OCI-LY1 (cell line): ENCODE measurements at regions not wholly inside any gene's neighbourhood (a gene's known extent, or its start where the extent isn't known, plus 50 kb on each side); places are given as distances from the start of the nearest gene placed in this dataset.

Source experiments
- H2AFZ ChIP-seq: fragments of 200-600 bp; sonication (generic), shearing (Covaris generic); 2 replicates; pipeline ENCODE4 v1.6.0; 2014; ENCODE audit warnings: antibody characterized with exemption, mild to moderate bottlenecking, low read length
- H3F3A ChIP-seq: fragments of 200-600 bp; sonication (generic), shearing (Covaris generic); 2 replicates; pipeline ENCODE4 v1.6.0; 2014; ENCODE audit warnings: mild to moderate bottlenecking, antibody characterized with exemption, low read length, moderate library complexity; ENCODE audit not compliant: insufficient read depth
- H3K27ac ChIP-seq: fragments of 200-600 bp; sonication (generic); 2 replicates; pipeline ENCODE4 v1.5.1; 2014; ENCODE audit warnings: low read length, mixed run types, mild to moderate bottlenecking, low read depth; ENCODE audit not compliant: poor library complexity, severe bottlenecking
- H3K27me3 ChIP-seq: fragments of 200-600 bp; sonication (generic); 2 replicates; pipeline ENCODE4 v1.6.0; 2014; ENCODE audit warnings: antibody characterized with exemption, mild to moderate bottlenecking, low read length, moderate library complexity; ENCODE audit not compliant: insufficient read depth
- H3K36me3 ChIP-seq: fragments of 200-600 bp; sonication (generic); 2 replicates; pipeline ENCODE4 v1.6.1; 2014; ENCODE audit warnings: mild to moderate bottlenecking, antibody characterized with exemption, low read length, moderate library complexity, mixed read lengths; ENCODE audit not compliant: insufficient read depth
- H3K4me1 ChIP-seq: fragments of 200-600 bp; sonication (generic); 2 replicates; pipeline ENCODE4 v1.5.1; 2014; ENCODE audit warnings: mild to moderate bottlenecking, low read length, moderate library complexity; ENCODE audit not compliant: insufficient read depth, severe bottlenecking
- H3K4me2 ChIP-seq: fragments of 200-600 bp; sonication (generic), shearing (Covaris generic); 2 replicates; pipeline ENCODE4 v1.6.1; 2014; ENCODE audit warnings: low read length
- H3K4me3 ChIP-seq: fragments of 200-600 bp; sonication (generic); 2 replicates; pipeline ENCODE4 v1.5.1; 2014; ENCODE audit warnings: low read length, low read depth, mild to moderate bottlenecking, mixed read lengths; ENCODE audit not compliant: poor library complexity, severe bottlenecking
- H3K79me2 ChIP-seq: fragments of 200-600 bp; shearing (Covaris generic); 2 replicates; pipeline ENCODE4 v1.6.1; 2016; ENCODE audit warnings: mixed run types, low read length, mixed read lengths; ENCODE audit not compliant: insufficient read depth
- H3K9ac ChIP-seq: fragments of 200-600 bp; sonication (generic), shearing (Covaris generic); 2 replicates; pipeline ENCODE4 v1.6.1; 2014; ENCODE audit warnings: mild to moderate bottlenecking, low read length, mixed read lengths
- H3K9me2 ChIP-seq: fragments of 200-600 bp; sonication (generic), shearing (Covaris generic); 2 replicates; pipeline ENCODE4 v1.6.1; 2014; ENCODE audit warnings: low read depth, mild to moderate bottlenecking, low read length, mixed read lengths
- H3K9me3 ChIP-seq: fragments of 200-600 bp; shearing (Covaris generic); 2 replicates; pipeline ENCODE4 v1.6.1; 2014; ENCODE audit warnings: low read length, mixed read lengths
- H4K20me1 ChIP-seq: fragments of 200-600 bp; sonication (generic), shearing (Covaris generic); 2 replicates; pipeline ENCODE4 v1.6.0; 2016; ENCODE audit warnings: mild to moderate bottlenecking, low read length; ENCODE audit not compliant: insufficient read depth
- EZH2 ChIP-seq: fragments of 200-600 bp; sonication (generic), shearing (Covaris generic); IDR thresholded peaks from 2 replicates; pipeline ENCODE4 v1.8.0; 2017; ENCODE audit warnings: borderline replicate concordance, mixed run types, mild to moderate bottlenecking, antibody characterized with exemption, low read length, moderate library complexity, mixed read lengths
- TF ChIP-seq, protein P1 (sequence below): fragments of 200-600 bp; sonication (generic), shearing (Covaris generic); IDR thresholded peaks from 2 replicates; pipeline ENCODE4 v1.5.1; 2017; ENCODE audit warnings: mild to moderate bottlenecking, antibody characterized with exemption, low read length, moderate library complexity, mixed read lengths

DNA sequence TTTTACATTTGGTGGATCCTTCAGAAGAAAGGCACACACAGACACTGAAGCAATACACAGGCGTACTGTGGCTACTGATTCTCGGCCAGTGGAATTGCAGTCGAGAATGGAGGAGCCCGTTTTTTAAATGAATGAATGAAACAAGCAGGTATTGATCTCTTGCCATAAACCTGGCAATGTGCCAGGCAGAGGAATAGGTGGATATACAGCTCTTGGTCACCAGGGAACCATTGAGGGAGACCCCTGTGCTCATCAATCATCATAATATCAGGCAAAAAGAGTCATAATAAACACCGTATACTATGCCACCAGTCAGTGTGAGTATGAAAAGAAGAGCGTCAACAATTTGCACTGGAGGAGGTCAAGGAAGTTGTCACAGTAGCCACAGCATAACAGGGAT lies 140.3 kb upstream of the FOXF1 start:
- Histone ChIP-seq H3K4me3 (no peak overlapping the region), H4K20me1 (no peaks in the 10 kb centered on the region), H3K27ac (no peak overlapping the region), H3K36me3 (no peaks in the 10 kb centered on the region), H3F3A (no peaks in the 10 kb centered on the region), H3K9ac (no peak overlapping the region), H3K9me2 (no peaks in the 10 kb centered on the region), H3K79me2 (no peaks in the 10 kb centered on the region), H3K27me3 (peaks cover 6% of the 10 kb centered on the region; the same call in 1 of the 2 replicates), H2AFZ (no peak overlapping the region), H3K4me1 (no peaks in the 10 kb centered on the region), H3K9me3 (no peaks in the 10 kb centered on the region), H3K4me2 (no peak overlapping the region)
- no peak for TF ChIP-seq EZH2
- TF ChIP-seq, protein P1, sequence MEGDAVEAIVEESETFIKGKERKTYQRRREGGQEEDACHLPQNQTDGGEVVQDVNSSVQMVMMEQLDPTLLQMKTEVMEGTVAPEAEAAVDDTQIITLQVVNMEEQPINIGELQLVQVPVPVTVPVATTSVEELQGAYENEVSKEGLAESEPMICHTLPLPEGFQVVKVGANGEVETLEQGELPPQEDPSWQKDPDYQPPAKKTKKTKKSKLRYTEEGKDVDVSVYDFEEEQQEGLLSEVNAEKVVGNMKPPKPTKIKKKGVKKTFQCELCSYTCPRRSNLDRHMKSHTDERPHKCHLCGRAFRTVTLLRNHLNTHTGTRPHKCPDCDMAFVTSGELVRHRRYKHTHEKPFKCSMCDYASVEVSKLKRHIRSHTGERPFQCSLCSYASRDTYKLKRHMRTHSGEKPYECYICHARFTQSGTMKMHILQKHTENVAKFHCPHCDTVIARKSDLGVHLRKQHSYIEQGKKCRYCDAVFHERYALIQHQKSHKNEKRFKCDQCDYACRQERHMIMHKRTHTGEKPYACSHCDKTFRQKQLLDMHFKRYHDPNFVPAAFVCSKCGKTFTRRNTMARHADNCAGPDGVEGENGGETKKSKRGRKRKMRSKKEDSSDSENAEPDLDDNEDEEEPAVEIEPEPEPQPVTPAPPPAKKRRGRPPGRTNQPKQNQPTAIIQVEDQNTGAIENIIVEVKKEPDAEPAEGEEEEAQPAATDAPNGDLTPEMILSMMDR, result no peak

DNA sequence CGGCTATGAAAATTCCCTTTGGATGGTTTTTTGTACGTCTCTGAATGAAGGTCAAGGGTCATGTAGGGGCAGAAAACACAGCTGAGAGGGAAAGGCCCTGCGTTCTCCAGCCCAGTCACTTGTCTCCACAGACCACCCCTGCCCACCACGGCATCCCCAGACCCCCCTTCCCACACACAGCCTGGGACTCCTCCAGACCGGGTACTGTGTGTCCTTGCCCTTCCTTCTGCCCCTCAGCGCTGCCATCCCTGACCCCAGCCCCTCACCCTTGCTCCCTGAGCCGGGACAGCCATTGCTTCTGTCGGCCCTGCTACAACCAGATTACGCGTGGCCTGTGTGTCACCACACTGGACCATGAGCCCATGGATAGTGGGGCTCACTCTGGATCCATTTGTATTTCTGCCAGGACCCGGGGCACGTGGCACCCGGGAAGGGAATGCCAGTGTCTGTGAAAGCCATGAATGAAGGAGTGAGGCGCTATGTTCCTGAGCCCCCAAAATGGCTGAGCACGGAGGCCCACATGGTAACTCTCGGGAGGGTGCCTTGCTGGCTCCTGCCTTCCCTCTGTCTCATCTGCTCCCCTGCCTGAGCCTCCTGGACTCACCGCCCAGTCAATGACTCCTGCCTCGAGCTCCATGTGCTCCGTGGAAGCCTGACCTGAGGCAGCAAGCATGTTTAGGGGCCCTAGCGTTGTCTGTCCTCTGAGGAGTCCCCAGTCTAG lies 139.1 kb upstream of the FOXF1 start:
- no peaks in the 10 kb centered on the region for H3K79me2 ChIP-seq
- no peak for TF ChIP-seq EZH2
- TF ChIP-seq, protein P1, result no peak
- H3K9me3 ChIP-seq, result no peaks in the 10 kb centered on the region
- no peak overlapping the region for H3K9ac ChIP-seq
- no peak overlapping the region for H3K4me2 ChIP-seq
- no peak overlapping the region for H3K27ac ChIP-seq
- H3K9me2 ChIP-seq, result no peaks in the 10 kb centered on the region
- H3K4me3 ChIP-seq, result no peak overlapping the region
- H3K36me3 ChIP-seq, result no peaks in the 10 kb centered on the region
- H3K27me3 ChIP-seq, result peaks cover 9% of the 10 kb centered on the region; the same call in 1 of the 2 replicates
- H4K20me1 ChIP-seq, result no peaks in the 10 kb centered on the region
- H2AFZ ChIP-seq, result no peak overlapping the region
- H3F3A ChIP-seq, result no peaks in the 10 kb centered on the region
- H3K4me1 ChIP-seq, result no peaks in the 10 kb centered on the region

DNA sequence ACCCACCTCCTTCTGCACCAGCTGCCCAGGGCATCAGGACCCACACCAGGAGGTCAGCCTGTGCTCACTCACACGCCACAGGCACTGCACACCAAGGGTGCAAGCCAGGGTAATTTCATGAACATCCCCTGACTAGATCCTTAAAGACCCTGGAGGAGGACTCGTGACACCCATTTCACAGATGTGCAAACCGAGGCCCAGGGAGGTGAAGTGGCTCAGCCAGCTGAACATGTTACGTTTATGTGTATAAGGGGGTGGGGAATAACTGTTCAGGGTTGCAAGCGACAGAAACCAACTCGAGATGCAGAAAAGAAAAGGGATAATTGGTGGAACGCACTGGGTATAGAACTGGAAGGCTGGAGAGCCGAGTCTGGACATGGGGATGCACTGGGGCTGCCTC lies 138.1 kb upstream of the FOXF1 start:
- no peak overlapping the region for H3K4me3 ChIP-seq
- H3K9ac ChIP-seq, result no peak overlapping the region
- TF ChIP-seq EZH2, result no peak
- TF ChIP-seq, protein P1, result no peak
- no peaks in the 10 kb centered on the region for H3K79me2 ChIP-seq
- H3K4me2 ChIP-seq, result no peak overlapping the region
- no peak overlapping the region for H3K27ac ChIP-seq
- H3K9me3 ChIP-seq, result no peaks in the 10 kb centered on the region
- no peaks in the 10 kb centered on the region for H3K4me1 ChIP-seq
- H2AFZ ChIP-seq, result no peak overlapping the region
- no peaks in the 10 kb centered on the region for H3K36me3 ChIP-seq
- H3F3A ChIP-seq, result no peaks in the 10 kb centered on the region
- peaks cover 9% of the 10 kb centered on the region; the same call in 1 of the 2 replicates for H3K27me3 ChIP-seq
- no peaks in the 10 kb centered on the region for H4K20me1 ChIP-seq
- H3K9me2 ChIP-seq, result no peaks in the 10 kb centered on the region
